ENCODE measurements at regions not wholly inside any gene's neighbourhood (a gene's known extent, or its start where the extent isn't known, plus 50 kb on each side); places are given as distances from the start of the nearest gene placed in this dataset.

DNA sequence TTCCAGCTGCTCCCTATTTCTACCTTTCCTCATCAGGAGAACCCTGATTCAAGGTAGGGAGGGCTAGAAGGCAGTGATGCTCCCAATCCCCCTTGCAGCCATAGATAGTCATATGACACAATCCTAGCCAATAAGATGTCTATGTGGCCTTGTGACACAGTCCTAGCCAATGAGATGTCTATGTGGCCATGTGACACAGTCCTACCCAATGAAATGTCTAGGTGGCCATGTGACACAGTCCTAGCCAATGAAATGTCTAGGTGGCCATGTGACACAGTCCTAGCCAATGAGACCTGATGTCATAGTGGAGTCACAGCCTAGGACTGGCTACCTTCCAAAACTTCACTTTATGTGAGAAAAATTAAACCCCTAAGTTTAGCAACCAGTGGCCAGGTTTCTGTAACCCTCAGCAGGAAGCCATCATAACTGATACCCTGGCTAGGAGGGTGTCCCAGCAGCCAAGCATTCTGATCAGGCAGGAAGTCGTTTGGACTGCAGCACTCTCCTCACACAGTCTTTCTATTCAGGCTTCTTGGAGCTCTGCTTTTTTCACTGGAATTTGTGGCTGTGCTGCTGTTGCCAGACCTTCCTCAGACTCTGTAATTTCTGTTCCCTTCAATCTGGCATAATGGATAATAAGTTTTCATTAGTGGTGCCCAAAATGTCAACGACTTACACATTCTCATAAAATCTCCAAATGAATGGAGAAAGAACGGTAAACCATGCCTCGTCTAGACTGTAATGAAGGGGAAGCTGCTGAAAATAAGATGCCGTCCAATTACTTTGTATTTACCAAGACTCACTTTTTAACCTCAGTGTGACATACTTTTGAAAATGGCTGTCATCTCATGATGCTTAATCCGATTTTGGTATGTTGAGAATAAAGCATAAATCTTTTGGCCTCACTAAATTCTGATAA is 165.0 kb upstream of the NCKAP5 start:
- DNase-seq (no peak), ATAC-seq (no peak)
- Histone ChIP-seq H3K27me3 (no peaks in the 10 kb centered on the region), H3K27ac (no peak overlapping the region), H3K4me3 (no peak overlapping the region), H3K4me1 (no peaks in the 10 kb centered on the region), H3K36me3 (no peaks in the 10 kb centered on the region), H3K9me3 (no peaks in the 10 kb centered on the region)
- 65% methylated on average over 5 of the region's 6 CpGs for WGBS (ENCODE audit: insufficient coverage, low coverage, low lambda C conversion rate, missing lambda C conversion rate)
- intact Hi-C loops (cut with DNase I) = no loop called here
- no peak for TF ChIP-seq POLR2A (IDR thresholded peaks at IDR 0.05)

DNA sequence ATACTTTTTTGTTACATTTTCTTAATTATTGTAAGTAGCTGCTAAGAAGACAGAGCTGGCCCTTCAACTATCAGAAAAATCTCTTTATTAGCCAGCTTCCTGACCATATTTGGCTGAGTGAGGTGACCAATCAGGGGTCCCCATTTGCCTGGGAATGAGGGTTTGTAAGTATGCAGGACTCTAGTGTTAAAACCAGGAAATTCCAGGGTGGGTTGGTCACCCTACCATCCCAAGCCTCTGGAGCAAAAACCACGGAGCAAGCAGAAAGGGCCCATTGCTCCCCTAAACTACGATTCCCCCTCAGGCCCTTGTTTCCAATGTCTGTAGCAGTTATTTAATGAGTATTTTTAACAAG is 165.6 kb upstream of the NCKAP5 start:
- WGBS (ENCODE audit: insufficient coverage, low coverage, low lambda C conversion rate, missing lambda C conversion rate) = 61% methylated on average over 2 of the region's 2 CpGs
- TF ChIP-seq, protein P1, sequence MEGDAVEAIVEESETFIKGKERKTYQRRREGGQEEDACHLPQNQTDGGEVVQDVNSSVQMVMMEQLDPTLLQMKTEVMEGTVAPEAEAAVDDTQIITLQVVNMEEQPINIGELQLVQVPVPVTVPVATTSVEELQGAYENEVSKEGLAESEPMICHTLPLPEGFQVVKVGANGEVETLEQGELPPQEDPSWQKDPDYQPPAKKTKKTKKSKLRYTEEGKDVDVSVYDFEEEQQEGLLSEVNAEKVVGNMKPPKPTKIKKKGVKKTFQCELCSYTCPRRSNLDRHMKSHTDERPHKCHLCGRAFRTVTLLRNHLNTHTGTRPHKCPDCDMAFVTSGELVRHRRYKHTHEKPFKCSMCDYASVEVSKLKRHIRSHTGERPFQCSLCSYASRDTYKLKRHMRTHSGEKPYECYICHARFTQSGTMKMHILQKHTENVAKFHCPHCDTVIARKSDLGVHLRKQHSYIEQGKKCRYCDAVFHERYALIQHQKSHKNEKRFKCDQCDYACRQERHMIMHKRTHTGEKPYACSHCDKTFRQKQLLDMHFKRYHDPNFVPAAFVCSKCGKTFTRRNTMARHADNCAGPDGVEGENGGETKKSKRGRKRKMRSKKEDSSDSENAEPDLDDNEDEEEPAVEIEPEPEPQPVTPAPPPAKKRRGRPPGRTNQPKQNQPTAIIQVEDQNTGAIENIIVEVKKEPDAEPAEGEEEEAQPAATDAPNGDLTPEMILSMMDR (IDR thresholded peaks at IDR 0.05) = no peak
- no peak for TF ChIP-seq POLR2A (IDR thresholded peaks at IDR 0.05)
- intact Hi-C loops (cut with DNase I) = no loop called here
- no peaks in the 10 kb centered on the region for H3K27me3 ChIP-seq
- H3K36me3 ChIP-seq = no peaks in the 10 kb centered on the region
- H3K9me3 ChIP-seq = no peaks in the 10 kb centered on the region
- ATAC-seq (no peak), DNase-seq (no peak)
- no peak overlapping the region for H3K4me3 ChIP-seq
- no peak overlapping the region for H3K27ac ChIP-seq
- no peaks in the 10 kb centered on the region for H3K4me1 ChIP-seq

- ATAC-seq (no peak), DNase-seq (no peak)
- no peaks in the 10 kb centered on the region for H3K27me3 ChIP-seq
- H3K36me3 ChIP-seq = no peaks in the 10 kb centered on the region
- no peak overlapping the region for H3K27ac ChIP-seq
- WGBS (ENCODE audit: insufficient coverage, low coverage, low lambda C conversion rate, missing lambda C conversion rate) = 75% methylated on average over 3 of the region's 3 CpGs
- TF ChIP-seq POLR2A (IDR thresholded peaks at IDR 0.05) = no peak
- TF ChIP-seq, protein P1 (IDR thresholded peaks at IDR 0.05) = no peak
- no peak overlapping the region for H3K4me3 ChIP-seq
- no peaks in the 10 kb centered on the region for H3K4me1 ChIP-seq
- H3K9me3 ChIP-seq = no peaks in the 10 kb centered on the region
- intact Hi-C loops (cut with DNase I) = no loop called here
Measured at GRCh38 chr2:133734716-133735495, 166.6 kb upstream of the NCKAP5 start.

GRCh38 chr2:133736674-133737073 is 168.4 kb upstream of the NCKAP5 start:
- Histone ChIP-seq H3K4me1 (no peaks in the 10 kb centered on the region), H3K27me3 (no peaks in the 10 kb centered on the region), H3K4me3 (no peak overlapping the region), H3K27ac (no peak overlapping the region), H3K36me3 (no peaks in the 10 kb centered on the region), H3K9me3 (no peaks in the 10 kb centered on the region)
- ATAC-seq (no peak), DNase-seq (no peak)
- TF ChIP-seq, protein P1 (IDR thresholded peaks at IDR 0.05) = no peak
- TF ChIP-seq POLR2A (IDR thresholded peaks at IDR 0.05) = no peak
- intact Hi-C loops (cut with DNase I) = no loop called here
- 66% methylated on average over 4 of the region's 4 CpGs for WGBS (ENCODE audit: insufficient coverage, low coverage, low lambda C conversion rate, missing lambda C conversion rate)

Data from right lobe of liver (tissue), 6 donors.